Caki2 (cell line): ENCODE measurements at regions not wholly inside any gene's neighbourhood (a gene's known extent, or its start where the extent isn't known, plus 50 kb on each side); places are given as distances from the start of the nearest gene placed in this dataset.
"Not testable (repeated sequence)": the region's sequence is repeated elsewhere in the genome, so short reads cannot be mapped to it uniquely, and the experiment has no call there.

Experiments
- DNase-seq: peaks from one replicate; pipeline ENCODE4 v3.0.0-alpha.2; 2015; ENCODE audit warnings: low read depth
- in situ Hi-C: cut with HindIII; loops from 2 replicates; pipeline ENCODE4 v1.10.0; 2016; ENCODE audit warnings: low sequenced_read_pairs, low pct_unique_long_range_greater_than_20kb, mixed read lengths

DNA sequence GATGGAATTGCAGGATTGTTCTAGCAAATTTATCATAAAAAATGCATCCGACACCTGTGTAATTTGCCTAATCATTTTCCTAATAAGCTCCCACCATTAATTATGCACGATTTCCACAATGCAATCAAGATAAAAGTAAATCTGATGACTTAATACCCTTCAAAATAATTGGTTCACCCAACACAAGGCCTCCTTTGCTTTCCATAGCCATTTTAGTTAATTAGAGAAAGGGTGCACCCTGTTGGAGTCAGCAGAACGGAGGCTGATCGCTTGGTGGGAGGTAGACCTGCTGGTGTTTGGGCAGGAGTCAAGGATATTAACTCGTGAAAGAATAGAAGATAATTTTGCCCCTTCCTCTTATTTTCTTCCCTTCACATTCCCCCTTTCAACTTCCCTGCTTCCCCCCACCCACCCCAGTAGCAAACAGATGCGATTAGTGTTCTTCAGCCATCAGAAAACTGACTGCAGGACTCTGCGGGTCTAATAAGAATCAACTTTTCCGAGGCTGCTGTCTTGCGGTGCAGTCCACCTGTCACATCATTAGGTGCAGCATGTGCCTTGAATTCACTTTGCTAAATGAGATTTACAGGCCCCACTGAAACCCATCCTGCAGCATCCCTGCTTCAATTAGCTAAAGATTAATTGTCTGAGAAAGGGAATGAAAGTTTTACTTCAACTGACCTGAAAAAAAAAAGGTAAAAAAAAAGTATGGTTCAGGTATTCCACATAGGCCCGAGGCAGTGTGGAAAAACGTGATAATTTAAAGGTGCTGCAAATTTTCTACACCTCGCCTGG, 553.7 kb upstream of the LMO3 start:
- DNase-seq = no peak
- in situ Hi-C loops = no loop called here

DNA sequence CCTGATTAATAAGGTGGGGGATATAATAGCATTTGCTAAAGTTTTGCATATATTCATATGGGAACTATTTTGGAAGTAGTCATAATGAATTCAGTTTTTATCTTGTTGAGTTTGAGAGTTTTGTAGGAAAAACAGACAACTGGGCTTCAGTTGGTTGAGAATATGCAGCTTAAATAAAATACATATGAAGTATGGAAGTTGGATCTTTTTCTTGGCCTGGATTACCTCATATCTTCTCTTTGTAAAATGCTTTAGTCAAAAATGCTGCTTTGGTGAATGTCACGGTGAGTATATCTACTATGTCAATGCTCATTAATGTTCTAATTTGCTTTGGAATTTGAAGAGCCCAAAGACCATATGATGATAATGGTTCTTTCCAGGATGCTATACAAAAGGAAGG, 552.2 kb upstream of the LMO3 start:
- in situ Hi-C loops = no loop called here

DNA sequence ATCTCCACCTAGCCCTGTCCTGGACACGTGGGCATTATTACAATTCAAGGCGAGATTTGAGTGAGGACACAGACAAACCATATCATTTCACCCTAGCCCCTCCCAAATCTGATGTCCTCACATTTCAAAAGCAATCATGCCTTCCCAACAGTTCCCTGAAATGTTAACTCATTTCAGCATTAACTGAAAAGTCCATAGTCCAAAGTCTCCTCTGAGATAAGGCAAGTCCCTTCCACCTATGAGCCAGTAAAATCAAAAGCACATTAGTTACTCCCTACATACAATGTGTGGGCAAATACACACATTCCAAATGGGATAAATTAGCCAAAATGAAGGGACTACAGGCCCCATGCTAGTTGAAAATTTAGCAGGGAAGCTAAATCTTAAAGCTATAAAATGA, 546.0 kb upstream of the LMO3 start:
- in situ Hi-C loops = no loop called here
- no peak for DNase-seq

More for the DNA sequence above, 552.2 kb upstream of the LMO3 start:
- DNase-seq = no peak

DNA sequence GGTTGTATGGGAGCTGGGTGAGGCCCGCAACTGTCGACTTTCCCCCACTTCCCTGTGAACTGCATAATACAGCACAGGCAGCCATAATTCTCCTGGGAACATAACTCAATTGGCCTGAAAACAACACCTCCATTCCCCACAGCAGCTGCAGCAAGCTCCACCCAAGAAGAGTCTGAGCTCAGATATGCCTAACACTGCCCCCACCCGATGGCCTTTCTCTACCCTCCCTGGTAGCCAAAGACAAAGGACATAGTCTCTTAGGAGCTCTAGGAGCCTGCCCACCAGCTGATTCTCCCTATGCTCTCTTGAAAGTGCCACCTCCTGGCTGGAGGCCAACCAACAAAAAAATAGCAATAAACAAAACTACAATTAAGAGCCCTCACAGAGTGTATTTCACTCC, 542.7 kb upstream of the LMO3 start:
- DNase-seq = no peak

DNA sequence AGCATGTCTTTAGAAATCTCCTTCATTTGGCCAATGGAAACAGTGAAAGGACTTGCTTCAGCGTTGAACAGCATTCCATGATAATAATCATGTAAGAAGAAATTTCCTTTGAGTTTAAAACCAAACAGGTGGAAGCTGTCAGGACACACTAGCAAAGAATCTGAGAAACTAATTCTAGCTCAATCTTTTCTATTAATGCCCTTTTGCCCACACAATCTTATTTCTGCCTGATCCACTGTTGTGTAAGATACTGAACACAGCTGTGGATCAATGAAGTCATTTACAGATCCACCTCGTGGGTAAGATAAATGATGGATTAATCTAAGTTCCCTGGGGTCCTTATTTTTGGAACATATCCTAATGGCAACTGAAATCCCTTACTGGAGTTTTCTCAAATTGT, 536.9 kb upstream of the LMO3 start:
- DNase-seq = no peak
- in situ Hi-C loops = no loop called here

More for the DNA sequence above, 542.7 kb upstream of the LMO3 start:
- in situ Hi-C loops = no loop called here

DNA sequence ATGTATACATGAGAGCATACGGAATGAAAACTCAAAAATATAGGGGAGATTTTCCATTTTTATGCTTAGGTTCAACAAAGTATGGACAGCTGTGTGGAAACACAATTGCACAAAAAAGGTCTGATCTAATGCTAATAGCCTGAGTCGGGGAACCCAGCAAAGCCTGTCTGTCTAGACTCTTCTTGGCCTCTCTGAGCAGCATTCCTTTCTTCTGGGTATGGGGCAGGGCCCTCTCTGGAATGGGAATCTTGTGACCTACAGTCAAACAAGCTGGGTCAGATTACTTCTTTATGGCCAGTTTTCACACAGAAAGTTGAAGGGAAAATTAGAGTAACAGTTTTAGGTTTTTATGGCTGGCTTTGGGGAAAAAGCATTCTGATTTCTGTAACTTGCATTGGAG, 534.0 kb upstream of the LMO3 start:
- DNase-seq = no peak
- in situ Hi-C loops = no loop called here

DNA sequence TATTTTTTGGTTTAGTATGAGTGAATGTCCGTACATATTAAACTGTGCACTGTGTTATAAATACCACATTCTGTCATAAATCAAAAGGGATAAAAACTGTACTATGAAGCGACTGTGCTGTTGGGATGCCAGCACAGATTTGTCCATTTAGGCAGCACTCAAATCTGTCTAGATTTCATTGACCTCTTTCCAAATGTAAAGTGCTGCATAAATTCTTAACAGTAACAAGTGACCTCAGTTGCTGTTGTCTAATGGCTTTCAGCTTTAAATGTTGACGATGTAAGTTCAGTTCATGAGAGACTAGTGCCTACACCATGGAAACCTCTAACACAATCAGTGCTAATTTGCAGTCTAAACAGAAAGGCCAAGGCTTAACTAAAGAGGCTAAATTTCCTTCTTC, 531.4 kb upstream of the LMO3 start:
- in situ Hi-C loops = no loop called here
- DNase-seq = no peak

DNA sequence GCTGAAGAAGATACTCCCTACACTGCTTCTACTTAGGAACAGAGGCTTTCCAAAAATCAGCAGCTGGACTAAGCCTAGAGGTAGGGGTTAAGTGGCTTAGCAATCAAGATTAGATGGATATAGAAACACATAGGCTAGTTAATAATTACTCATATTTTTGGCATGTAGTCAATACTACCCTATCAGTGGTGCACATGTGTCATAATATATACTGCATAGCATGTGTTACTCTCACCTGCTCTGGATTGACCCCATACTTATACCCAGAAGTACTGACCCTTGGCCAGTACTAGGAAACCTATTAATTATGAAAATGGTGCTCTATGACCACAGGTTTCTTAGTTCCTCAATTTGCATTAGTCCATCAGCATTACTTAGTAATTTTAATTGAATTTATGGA, 528.4 kb upstream of the LMO3 start:
- DNase-seq = no peak
- in situ Hi-C loops = no loop called here

DNA sequence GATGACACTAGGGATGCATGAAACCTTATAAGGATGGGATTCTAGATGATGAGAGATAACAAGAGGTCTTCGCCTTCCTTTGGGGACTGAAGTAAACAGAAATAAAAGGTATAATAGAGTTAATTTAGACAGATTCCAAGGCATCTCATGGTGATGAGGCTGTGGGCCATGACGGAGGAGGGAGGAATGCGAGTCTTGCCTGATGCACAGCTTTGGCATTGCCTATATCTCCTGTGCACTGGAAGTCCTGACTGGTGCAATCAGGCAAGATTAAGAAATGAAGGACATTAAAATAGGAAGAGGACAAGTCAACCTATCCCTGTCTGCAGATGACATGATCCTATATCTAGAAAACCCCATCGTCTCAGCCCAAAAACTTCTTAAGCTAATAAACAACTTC, 526.4 kb upstream of the LMO3 start:
- in situ Hi-C loops = no loop called here
- no peak for DNase-seq

DNA sequence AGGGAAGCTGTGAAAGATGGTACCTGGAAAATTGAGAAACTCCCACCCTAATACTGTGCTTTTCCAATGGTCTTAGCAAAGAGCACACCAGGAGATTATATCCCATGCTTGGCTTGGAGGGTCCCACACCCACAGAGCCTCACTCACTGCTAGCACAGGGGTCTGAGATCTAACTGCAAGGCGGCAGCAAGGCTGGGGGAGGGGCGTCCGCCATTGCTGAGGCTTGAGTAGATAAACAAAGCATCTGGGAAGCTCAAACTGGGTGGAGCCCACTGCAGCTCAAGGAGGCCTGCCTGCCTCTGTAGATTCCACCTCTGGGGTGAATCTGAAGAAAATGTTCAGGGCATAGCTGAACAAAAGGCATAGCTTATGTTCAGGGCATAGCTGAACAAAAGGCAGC, 510.6 kb upstream of the LMO3 start:
- in situ Hi-C loops, DNase-seq: not testable (repeated sequence)

DNA sequence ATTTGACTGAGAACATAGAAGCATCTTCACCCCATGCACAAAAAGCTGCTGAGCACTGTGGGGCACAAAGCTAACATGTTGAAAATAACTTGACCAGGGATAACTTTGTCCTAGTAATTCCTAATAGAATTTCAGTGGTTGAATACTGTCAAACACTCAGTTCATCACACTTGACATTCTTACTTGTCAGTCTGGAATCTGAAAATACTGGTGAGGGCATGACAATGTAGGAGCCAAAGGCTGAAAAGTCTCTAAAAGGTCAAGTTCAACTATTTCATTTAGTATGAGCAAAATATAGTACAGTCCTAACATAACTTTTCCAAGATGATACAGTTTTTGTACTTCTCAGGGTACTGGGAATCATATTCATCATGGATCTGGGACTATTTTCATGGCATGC, 504.4 kb upstream of the LMO3 start:
- in situ Hi-C loops = no loop called here

DNA sequence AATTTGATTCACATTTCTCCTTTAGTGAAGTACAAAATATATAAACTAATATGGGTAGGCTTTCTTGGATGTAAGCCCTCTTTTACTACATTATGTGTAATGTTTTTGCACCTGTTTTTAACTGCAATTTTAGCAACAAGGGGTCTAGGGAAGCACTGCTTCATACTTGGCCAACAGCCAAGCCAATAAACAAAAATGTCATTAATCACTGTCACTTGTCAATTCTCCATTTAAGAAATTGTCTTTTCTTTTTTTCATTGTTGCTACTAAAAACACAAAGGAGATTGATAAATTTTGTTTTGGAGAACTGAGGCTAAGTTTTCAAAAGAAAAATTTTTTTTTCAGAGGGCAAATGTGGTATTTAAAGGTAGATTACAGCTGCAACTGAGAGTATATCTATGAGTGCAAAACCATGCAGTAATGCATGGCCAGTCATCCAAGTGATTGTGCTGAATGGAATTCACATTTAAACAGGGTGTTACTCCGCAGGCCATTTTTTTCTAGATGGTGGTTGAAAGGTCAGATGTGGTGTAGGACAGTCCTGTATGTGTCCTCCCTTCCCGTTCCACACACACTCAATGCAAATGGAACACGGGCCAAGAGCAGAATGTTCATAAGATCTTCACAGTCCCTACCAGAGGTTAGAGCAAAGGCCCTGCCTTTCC, 503.0 kb upstream of the LMO3 start:
- peak; percentile 82 for DNase-seq
- in situ Hi-C loops = no loop called here

More for the DNA sequence above, 504.4 kb upstream of the LMO3 start:
- DNase-seq = no peak

DNA sequence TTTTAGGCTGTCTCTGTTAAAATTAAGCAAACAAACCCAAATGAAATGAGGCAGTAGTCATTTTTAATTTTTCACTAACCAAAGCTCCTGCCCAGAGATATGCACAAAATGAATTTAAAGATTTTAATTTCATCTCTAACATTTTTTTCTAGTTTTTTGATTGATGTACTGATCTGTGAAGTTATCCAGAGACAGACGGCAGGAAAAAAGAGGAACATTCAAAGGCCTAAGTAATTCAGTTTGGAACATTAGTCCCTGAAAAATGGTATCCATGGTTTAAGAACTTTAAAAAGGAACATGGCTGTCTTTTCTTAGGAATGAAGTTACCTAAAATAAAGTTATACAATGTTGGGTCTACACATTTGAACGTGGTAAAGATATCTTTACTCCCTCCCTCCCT, 498.8 kb upstream of the LMO3 start:
- in situ Hi-C loops = no loop called here
- no peak for DNase-seq

DNA sequence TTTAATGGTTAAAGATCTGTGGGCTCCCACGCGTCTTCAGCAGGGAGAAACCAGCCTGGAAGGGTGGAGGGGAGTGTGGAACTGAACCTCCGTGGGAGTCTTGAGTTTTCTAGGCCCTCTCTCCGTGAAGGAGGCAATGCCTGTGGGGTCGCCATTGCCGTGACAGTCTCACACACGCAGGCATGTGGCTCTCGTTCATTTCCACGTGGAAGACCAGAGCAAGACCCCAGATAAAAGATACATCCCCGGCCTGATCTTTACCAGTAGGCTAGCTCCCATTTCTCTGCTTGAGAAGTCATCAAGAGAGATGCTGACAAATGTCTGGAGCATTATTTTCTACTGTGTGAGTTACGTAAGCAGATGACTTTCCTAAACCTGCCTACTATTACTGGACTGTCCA, 491.7 kb upstream of the LMO3 start:
- in situ Hi-C loops = no loop called here
- DNase-seq = no peak

DNA sequence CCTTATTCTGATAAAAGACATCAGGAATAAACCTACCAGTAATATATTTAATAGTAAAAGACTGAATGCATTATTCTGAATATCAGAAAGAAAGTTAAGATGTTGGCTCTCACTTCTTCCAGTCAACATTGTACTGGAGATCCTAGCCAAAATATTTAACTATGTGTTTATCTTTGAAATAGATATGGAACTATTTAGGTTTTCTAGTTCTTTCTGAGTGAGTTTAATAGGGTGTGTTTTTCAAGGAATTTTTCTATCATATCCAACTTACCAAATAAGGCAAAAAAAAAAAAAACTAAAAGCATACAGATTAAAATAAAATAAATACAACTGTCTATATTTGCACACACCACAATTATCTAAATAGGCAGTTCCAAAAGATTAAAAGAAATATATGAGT, 478.9 kb upstream of the LMO3 start:
- DNase-seq = no peak
- in situ Hi-C loops = no loop called here

DNA sequence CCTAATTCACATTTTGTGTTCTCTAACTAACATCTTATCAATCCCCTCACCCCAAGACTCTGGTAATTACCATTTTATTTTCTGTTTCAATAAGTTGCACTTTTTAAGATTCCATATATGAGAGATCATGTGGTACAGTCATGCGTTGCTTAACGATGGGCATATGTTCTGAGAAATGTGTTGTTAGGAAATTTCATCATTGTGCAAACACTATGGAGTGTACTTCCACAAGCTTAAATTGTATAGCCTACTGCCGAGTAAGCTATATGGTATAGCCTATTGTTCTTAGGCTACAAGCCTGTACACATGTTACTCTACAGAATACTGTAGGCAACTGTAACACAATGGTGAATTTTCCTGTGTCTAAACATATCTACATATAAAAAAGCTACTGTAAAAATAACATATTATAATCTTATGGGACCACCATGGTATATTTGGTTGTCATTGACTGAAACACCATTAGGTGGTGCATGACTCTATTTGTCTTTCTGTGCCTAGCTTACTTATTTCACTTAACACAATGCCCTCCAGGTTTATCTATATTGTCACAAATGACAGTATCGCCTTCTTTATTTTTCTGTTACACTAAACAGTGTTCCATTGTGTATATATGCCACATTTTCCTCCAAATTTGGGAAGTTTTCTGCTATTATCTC, 473.4 kb upstream of the LMO3 start:
- no peak for DNase-seq
- in situ Hi-C loops = no loop called here

DNA sequence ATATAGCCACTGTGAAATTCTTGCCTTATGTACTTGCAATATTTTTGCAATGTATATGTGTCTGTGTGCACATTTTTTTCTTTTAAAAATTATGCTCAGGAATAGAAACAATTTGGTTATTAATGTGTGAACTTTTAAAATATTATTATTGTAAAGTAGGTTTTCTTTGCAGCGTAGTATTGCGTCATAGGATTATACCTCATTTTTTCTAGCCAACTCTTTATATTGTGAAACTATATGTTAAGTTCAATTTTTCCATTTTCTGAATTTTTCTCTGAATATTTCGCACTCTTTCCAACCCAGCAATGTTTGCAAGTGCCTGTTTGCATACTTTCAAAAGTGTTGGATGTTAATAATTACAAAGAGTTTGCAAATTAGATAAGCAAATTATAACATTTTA, 471.6 kb upstream of the LMO3 start:
- DNase-seq = no peak
- in situ Hi-C loops = no loop called here

DNA sequence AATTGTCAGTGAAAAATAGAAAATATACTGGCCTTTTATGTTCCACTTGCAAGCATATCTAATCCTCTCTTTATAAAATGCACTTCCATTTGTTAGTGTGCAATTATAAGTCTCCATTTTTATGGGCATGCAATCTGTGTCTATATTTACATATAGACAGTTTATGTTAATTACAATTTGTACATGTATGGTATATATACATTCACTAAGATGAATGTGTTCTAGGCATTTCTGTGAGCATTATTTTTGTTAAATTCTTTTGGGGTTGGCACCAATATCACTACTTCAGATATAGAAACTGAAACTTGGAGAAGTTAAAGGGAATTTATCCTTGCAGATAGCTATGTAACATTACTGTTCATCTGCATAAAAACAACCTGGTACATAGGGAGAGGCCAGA, 470.8 kb upstream of the LMO3 start:
- in situ Hi-C loops = no loop called here

DNA sequence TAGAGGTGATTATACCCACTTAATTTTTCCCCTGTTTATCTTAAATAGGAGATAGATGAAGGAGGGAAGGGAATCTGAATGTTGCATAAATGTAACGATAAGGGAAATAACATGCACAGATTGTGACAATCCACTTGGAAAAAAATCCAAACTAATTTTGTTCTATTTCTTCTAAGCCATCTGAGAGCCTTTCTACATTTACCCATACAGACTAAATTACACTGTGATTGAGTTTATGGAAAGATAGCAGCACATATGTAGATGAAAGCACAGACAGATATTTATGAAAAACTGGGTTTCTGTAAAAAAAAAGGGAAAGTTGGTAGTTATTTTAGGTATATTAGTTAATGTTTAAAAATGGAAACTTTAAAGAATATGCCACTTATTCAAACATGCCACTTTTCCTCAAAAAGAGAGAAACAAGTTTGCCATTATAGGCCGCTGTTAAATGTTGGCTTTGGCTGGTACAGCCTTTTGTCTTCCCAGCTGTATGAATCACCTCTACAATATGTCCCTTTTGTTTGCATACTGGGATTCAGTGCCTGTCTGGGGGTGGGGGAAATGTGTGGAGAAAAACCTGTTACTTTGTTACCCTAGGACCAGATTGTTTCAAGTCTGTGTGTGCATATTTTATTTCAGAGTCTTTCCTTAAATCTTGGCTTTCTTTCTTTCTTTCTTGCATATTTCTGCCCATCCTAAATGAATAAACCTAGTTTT, 470.2 kb upstream of the LMO3 start:
- in situ Hi-C loops = no loop called here
- DNase-seq = peak; percentile 18

More for the DNA sequence above, 470.8 kb upstream of the LMO3 start:
- no peak for DNase-seq
